ENCODE measurements at regions not wholly inside any gene's neighbourhood (a gene's known extent, or its start where the extent isn't known, plus 50 kb on each side); places are given as distances from the start of the nearest gene placed in this dataset.

DNA sequence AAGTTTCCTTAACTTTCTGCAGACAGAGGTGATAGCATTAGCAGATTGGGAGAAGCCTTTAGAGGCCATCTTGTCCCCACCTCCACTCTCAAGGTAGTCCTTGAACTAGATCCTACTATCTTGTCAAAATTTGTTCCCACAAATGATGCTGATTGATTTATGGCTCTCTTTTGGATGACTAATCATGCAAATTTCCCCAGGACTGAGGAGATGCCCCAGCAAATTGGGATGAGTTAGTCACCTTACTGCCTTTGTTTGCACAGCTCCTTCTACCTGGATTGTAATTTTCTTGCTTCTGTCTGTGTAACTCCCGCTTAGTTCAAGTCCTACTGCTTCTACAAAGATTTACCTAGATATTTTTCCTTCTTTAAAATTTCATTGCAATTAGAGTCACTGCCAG, 391.4 kb upstream of the CADM1 start:
- Histone ChIP-seq H3K36me3 (ENCODE audit: low read depth) (no peaks in the 10 kb centered on the region), H3K79me2 (ENCODE audit: insufficient read depth) (no peaks in the 10 kb centered on the region), H2AFZ (no peak overlapping the region), H3K9me2 (ENCODE audit: insufficient read depth) (no peaks in the 10 kb centered on the region), H3F3A (ENCODE audit: insufficient read depth) (no peaks in the 10 kb centered on the region), H4K20me1 (ENCODE audit: insufficient read depth) (no peaks in the 10 kb centered on the region), H3K4me2 (ENCODE audit: unreplicated experiment) (no peak overlapping the region), H3K4me3 (no peak overlapping the region), H3K9ac (no peak overlapping the region), H3K9me3 (ENCODE audit: low read depth) (no peaks in the 10 kb centered on the region), H3K27me3 (replicated peaks; ENCODE audit: insufficient read depth) (no peaks in the 10 kb centered on the region), H3K4me1 (ENCODE audit: insufficient read depth) (no peaks in the 10 kb centered on the region), H3K27ac (no peak overlapping the region)
- DNase-seq, result no peak
- TF ChIP-seq EZH2phosphoT487 (IDR thresholded peaks at IDR 0.05; ENCODE audit: insufficient read depth, low read depth) (no peak), EZH2 (IDR thresholded peaks at IDR 0.05; ENCODE audit: insufficient read depth, poor library complexity, severe bottlenecking) (no peak)
- 6 to 7% methylated on average over 1 of the region's 1 CpG for WGBS, 2 experiments (ENCODE audit: low coverage in 1 of 2, low lambda C conversion rate in 2 of 2, missing lambda C conversion rate in 2 of 2)
- in situ Hi-C loops (cut with MboI), result no loop called here

DNA sequence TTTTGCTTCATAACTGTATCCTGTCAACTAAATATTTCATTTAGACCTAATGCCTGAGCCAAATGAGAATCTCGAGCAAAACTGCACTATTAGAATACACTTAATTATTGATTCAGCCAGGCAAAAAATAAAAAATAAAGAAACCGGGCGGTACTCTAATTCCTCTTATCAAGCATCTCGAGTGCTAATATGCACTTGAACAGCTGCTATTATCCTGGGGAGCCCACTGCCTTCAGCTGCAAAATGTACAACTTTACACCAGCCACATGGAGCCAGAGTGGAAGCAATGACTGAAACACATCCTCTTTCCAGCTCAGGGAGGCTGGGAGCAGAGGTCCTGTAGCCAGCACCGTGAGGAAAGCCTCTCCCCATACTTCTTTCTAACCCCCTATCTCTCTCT, 390.0 kb upstream of the CADM1 start:
- no peaks in the 10 kb centered on the region for H3K4me1 ChIP-seq (ENCODE audit: insufficient read depth)
- H3K27me3 ChIP-seq (replicated peaks; ENCODE audit: insufficient read depth), result no peaks in the 10 kb centered on the region
- no peak overlapping the region for H2AFZ ChIP-seq
- H3K36me3 ChIP-seq (ENCODE audit: low read depth), result no peaks in the 10 kb centered on the region
- no peak for TF ChIP-seq EZH2phosphoT487 (IDR thresholded peaks at IDR 0.05; ENCODE audit: insufficient read depth, low read depth)
- no peak for TF ChIP-seq EZH2 (IDR thresholded peaks at IDR 0.05; ENCODE audit: insufficient read depth, poor library complexity, severe bottlenecking)
- H4K20me1 ChIP-seq (ENCODE audit: insufficient read depth), result no peaks in the 10 kb centered on the region
- H3K4me3 ChIP-seq, result no peak overlapping the region
- no peaks in the 10 kb centered on the region for H3K9me3 ChIP-seq (ENCODE audit: low read depth)
- WGBS, 2 experiments (ENCODE audit: low coverage in 1 of 2, low lambda C conversion rate in 2 of 2, missing lambda C conversion rate in 2 of 2), result 11 to 13% methylated on average over 5 of the region's 5 CpGs
- H3K27ac ChIP-seq, result no peak overlapping the region
- no peak overlapping the region for H3K4me2 ChIP-seq (ENCODE audit: unreplicated experiment)
- no peaks in the 10 kb centered on the region for H3K9me2 ChIP-seq (ENCODE audit: insufficient read depth)
- in situ Hi-C loops (cut with MboI), result no loop called here
- no peaks in the 10 kb centered on the region for H3K79me2 ChIP-seq (ENCODE audit: insufficient read depth)
- H3F3A ChIP-seq (ENCODE audit: insufficient read depth), result no peaks in the 10 kb centered on the region
- H3K9ac ChIP-seq, result no peak overlapping the region
- DNase-seq, result no peak

DNA sequence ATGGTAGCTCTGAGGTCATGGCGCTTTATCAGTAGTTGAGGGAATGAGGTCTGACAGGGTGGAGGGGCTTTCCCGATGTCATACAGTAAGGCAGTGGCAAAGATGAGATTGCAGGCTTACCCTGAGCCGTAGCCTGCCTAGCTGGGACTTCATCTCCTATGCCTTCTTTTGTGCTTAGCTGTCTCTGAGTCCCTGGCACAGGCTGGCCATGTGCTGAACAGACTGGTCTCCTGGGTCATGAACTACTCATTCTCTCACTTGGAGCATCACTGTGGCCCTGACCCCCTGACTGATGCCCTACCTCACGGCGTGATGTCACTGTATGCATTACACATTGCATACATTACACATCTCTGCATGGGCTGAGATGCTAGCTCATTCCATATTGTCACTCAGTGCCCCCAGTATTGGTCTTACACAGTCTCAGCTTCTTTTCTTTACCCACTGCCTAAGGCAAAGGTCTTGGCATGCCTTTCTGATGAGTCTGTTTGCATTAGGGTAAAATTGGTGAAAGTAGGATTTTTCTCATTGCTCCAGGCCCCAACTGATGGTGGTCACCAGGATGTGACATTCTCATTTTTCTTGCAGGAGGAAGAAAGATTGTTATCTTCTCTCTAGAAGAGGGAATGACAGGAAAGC, 389.4 kb upstream of the CADM1 start:
- Histone ChIP-seq H2AFZ (no peak overlapping the region), H3K4me1 (ENCODE audit: insufficient read depth) (no peaks in the 10 kb centered on the region), H3K9me3 (ENCODE audit: low read depth) (no peaks in the 10 kb centered on the region), H3K27ac (no peak overlapping the region), H3K4me3 (no peak overlapping the region), H3K79me2 (ENCODE audit: insufficient read depth) (no peaks in the 10 kb centered on the region), H3K36me3 (ENCODE audit: low read depth) (no peaks in the 10 kb centered on the region), H3K9ac (no peak overlapping the region), H3K4me2 (ENCODE audit: unreplicated experiment) (no peak overlapping the region), H3F3A (ENCODE audit: insufficient read depth) (no peaks in the 10 kb centered on the region), H3K9me2 (ENCODE audit: insufficient read depth) (no peaks in the 10 kb centered on the region), H4K20me1 (ENCODE audit: insufficient read depth) (no peaks in the 10 kb centered on the region), H3K27me3 (replicated peaks; ENCODE audit: insufficient read depth) (no peaks in the 10 kb centered on the region)
- no peak for TF ChIP-seq EZH2phosphoT487 (IDR thresholded peaks at IDR 0.05; ENCODE audit: insufficient read depth, low read depth)
- TF ChIP-seq EZH2 (IDR thresholded peaks at IDR 0.05; ENCODE audit: insufficient read depth, poor library complexity, severe bottlenecking), result no peak
- no peak for DNase-seq
- in situ Hi-C loops (cut with MboI), result no loop called here
- WGBS, 2 experiments (ENCODE audit: low coverage in 1 of 2, low lambda C conversion rate in 2 of 2, missing lambda C conversion rate in 2 of 2), result 20 to 24% methylated on average over 5 of the region's 5 CpGs

DNA sequence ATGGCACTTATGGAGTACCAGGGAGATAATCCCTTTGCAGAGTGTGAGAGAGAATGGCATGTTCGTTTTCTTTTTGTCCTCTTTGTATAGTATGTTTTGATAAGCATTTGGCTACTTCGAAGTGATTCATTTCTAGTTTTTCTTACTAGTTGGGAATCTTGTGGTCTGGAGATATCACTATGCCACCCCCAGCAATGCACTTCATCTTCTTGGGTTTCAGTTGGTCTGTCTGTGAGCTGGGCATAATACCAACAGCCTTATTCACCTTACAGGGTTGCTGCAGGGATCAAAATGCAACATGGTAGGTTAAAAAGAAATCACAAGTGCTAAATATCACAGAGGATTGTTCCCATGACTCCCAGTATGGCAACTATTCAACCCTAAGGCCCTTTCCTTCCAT, 387.8 kb upstream of the CADM1 start:
- Histone ChIP-seq H3K4me3 (no peak overlapping the region), H3K4me2 (ENCODE audit: unreplicated experiment) (no peak overlapping the region), H2AFZ (no peak overlapping the region), H3K27ac (no peak overlapping the region), H4K20me1 (ENCODE audit: insufficient read depth) (no peaks in the 10 kb centered on the region), H3K9me2 (ENCODE audit: insufficient read depth) (no peaks in the 10 kb centered on the region), H3K36me3 (ENCODE audit: low read depth) (no peaks in the 10 kb centered on the region), H3K9ac (no peak overlapping the region), H3K9me3 (ENCODE audit: low read depth) (no peaks in the 10 kb centered on the region), H3K27me3 (replicated peaks; ENCODE audit: insufficient read depth) (no peaks in the 10 kb centered on the region), H3K4me1 (ENCODE audit: insufficient read depth) (no peaks in the 10 kb centered on the region), H3K79me2 (ENCODE audit: insufficient read depth) (no peaks in the 10 kb centered on the region), H3F3A (ENCODE audit: insufficient read depth) (no peaks in the 10 kb centered on the region)
- WGBS, 2 experiments (ENCODE audit: low coverage in 1 of 2, low lambda C conversion rate in 2 of 2, missing lambda C conversion rate in 2 of 2), result 3 to 7% methylated on average over 2 of the region's 2 CpGs
- DNase-seq, result no peak
- in situ Hi-C loops (cut with MboI), result no loop called here
- TF ChIP-seq EZH2 (IDR thresholded peaks at IDR 0.05; ENCODE audit: insufficient read depth, poor library complexity, severe bottlenecking) (no peak), EZH2phosphoT487 (IDR thresholded peaks at IDR 0.05; ENCODE audit: insufficient read depth, low read depth) (no peak)

DNA sequence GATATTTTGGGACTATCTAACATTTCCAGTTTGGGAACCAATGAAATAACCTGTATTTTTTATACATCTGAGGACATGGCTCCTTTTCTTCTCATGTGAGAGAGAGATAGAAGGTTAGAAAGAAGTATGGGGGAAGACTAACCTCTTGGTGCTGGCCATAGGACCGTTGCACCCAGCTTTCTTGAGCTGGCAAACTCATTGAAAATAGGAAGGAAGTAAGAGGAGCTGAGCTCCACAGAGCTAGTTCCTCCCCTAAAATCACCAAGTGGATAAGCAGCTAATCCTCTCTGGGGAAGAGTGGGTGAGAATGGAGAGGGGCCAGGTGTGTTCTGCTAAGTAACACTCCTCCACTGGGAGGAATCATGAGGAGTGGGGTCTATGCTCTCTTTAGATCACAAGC, 387.4 kb upstream of the CADM1 start:
- Histone ChIP-seq H3K9me2 (ENCODE audit: insufficient read depth) (no peaks in the 10 kb centered on the region), H3K27me3 (replicated peaks; ENCODE audit: insufficient read depth) (no peaks in the 10 kb centered on the region), H3K4me1 (ENCODE audit: insufficient read depth) (no peaks in the 10 kb centered on the region), H3K4me3 (no peak overlapping the region), H3K27ac (no peak overlapping the region), H3K9me3 (ENCODE audit: low read depth) (no peaks in the 10 kb centered on the region), H3F3A (ENCODE audit: insufficient read depth) (no peaks in the 10 kb centered on the region), H3K4me2 (ENCODE audit: unreplicated experiment) (no peak overlapping the region), H2AFZ (no peak overlapping the region), H3K79me2 (ENCODE audit: insufficient read depth) (no peaks in the 10 kb centered on the region), H4K20me1 (ENCODE audit: insufficient read depth) (no peaks in the 10 kb centered on the region), H3K36me3 (ENCODE audit: low read depth) (no peaks in the 10 kb centered on the region), H3K9ac (no peak overlapping the region)
- no peak for TF ChIP-seq EZH2phosphoT487 (IDR thresholded peaks at IDR 0.05; ENCODE audit: insufficient read depth, low read depth)
- TF ChIP-seq EZH2 (IDR thresholded peaks at IDR 0.05; ENCODE audit: insufficient read depth, poor library complexity, severe bottlenecking), result no peak
- 0 to 5% methylated on average over 1 of the region's 1 CpG for WGBS, 2 experiments (ENCODE audit: low coverage in 1 of 2, low lambda C conversion rate in 2 of 2, missing lambda C conversion rate in 2 of 2)
- DNase-seq, result no peak
- in situ Hi-C loops (cut with MboI), result no loop called here

Data from GM23248 (cell line).